KMS-11 (cell line): ENCODE measurements at regions not wholly inside any gene's neighbourhood (a gene's known extent, or its start where the extent isn't known, plus 50 kb on each side); places are given as distances from the start of the nearest gene placed in this dataset.

ENCODE experiments used
- H2AFZ ChIP-seq: fragments of 200-600 bp; sonication (generic); 2 replicates; pipeline ENCODE4 v1.6.1; 2016; ENCODE audit warnings: antibody characterized with exemption, mixed run types, low read depth
- H3K27ac ChIP-seq: fragments of 200-600 bp; sonication (generic); 2 replicates; pipeline ENCODE4 v1.6.1; 2016; ENCODE audit warnings: mild to moderate bottlenecking, mixed run types
- H3K27me3 ChIP-seq: fragments of 200-600 bp; sonication (generic); 2 replicates; pipeline ENCODE4 v1.6.1; 2017; ENCODE audit warnings: mild to moderate bottlenecking, low read depth, mixed run types, moderate library complexity; ENCODE audit not compliant: insufficient read depth
- H3K36me3 ChIP-seq: fragments of 200-600 bp; sonication (generic); 2 replicates; pipeline ENCODE4 v1.6.1; 2017; ENCODE audit warnings: mild to moderate bottlenecking, mixed run types; ENCODE audit not compliant: insufficient read depth
- H3K4me1 ChIP-seq: fragments of 200-600 bp; sonication (generic); 2 replicates; pipeline ENCODE4 v1.6.1; 2016; ENCODE audit warnings: mild to moderate bottlenecking, low read depth, mixed run types; ENCODE audit not compliant: poor library complexity, severe bottlenecking
- H3K4me2 ChIP-seq: fragments of 200-600 bp; sonication (generic); 2 replicates; pipeline ENCODE4 v1.7.0; 2016; ENCODE audit warnings: mild to moderate bottlenecking, mixed run types
- H3K4me3 ChIP-seq: fragments of 200-600 bp; sonication (generic); IDR thresholded peaks from 2 replicates; pipeline ENCODE4 v1.6.1; 2017; ENCODE audit warnings: low read depth, low read length, mixed read lengths; ENCODE audit not compliant: insufficient read depth
- H3K79me2 ChIP-seq: fragments of 200-600 bp; sonication (generic); 2 replicates; pipeline ENCODE4 v1.6.1; 2016; ENCODE audit warnings: low read depth, mixed run types; ENCODE audit not compliant: insufficient read depth
- H3K9ac ChIP-seq: fragments of 200-600 bp; sonication (generic); 2 replicates; pipeline ENCODE4 v1.6.1; 2016; ENCODE audit warnings: mild to moderate bottlenecking, mixed run types
- H4K20me1 ChIP-seq: fragments of 200-600 bp; sonication (generic); 2 replicates; pipeline ENCODE4 v1.6.1; 2016; ENCODE audit warnings: mild to moderate bottlenecking, mixed run types; ENCODE audit not compliant: insufficient read depth
- CTCF ChIP-seq: fragments of 200-600 bp; sonication (generic); conservative IDR thresholded peaks from 2 replicates; pipeline ENCODE4 v1.6.1; 2017; ENCODE audit warnings: low read depth, mild to moderate bottlenecking, antibody characterized with exemption, low read length, moderate library complexity, mixed read lengths

- Histone ChIP-seq H3K27me3 (no peaks in the 10 kb centered on the region), H3K4me3 (no peak overlapping the region), H3K9ac (no peak overlapping the region), H3K79me2 (no peaks in the 10 kb centered on the region), H3K4me1 (no peaks in the 10 kb centered on the region), H3K4me2 (no peak overlapping the region), H2AFZ (no peak overlapping the region), H3K27ac (no peak overlapping the region), H4K20me1 (no peaks in the 10 kb centered on the region), H3K36me3 (no peaks in the 10 kb centered on the region)
- no peak for TF ChIP-seq CTCF
These were observed 110.5 kb upstream of the SLC24A5 start for GRCh38 chr15:48010316-48010715.

- no peak overlapping the region for H2AFZ ChIP-seq
- no peak for TF ChIP-seq CTCF
- H3K4me1 ChIP-seq, result no peaks in the 10 kb centered on the region
- no peak overlapping the region for H3K27ac ChIP-seq
- no peak overlapping the region for H3K4me3 ChIP-seq
- H3K36me3 ChIP-seq, result no peaks in the 10 kb centered on the region
- no peaks in the 10 kb centered on the region for H3K27me3 ChIP-seq
- no peak overlapping the region for H3K4me2 ChIP-seq
- no peaks in the 10 kb centered on the region for H4K20me1 ChIP-seq
- no peak overlapping the region for H3K9ac ChIP-seq
- no peaks in the 10 kb centered on the region for H3K79me2 ChIP-seq
These were observed 108.6 kb upstream of the SLC24A5 start for GRCh38 chr15:48012191-48012590.

- H3K4me1 ChIP-seq, result no peaks in the 10 kb centered on the region
These were observed 103.9 kb upstream of the SLC24A5 start for GRCh38 chr15:48016865-48017264.

GRCh38 chr15:48017747-48018146 lies 103.0 kb upstream of the SLC24A5 start:
- Histone ChIP-seq H3K4me2 (no peak overlapping the region), H3K36me3 (no peaks in the 10 kb centered on the region), H3K27me3 (no peaks in the 10 kb centered on the region), H4K20me1 (no peaks in the 10 kb centered on the region), H3K4me3 (no peak overlapping the region), H2AFZ (no peak overlapping the region), H3K79me2 (no peaks in the 10 kb centered on the region), H3K4me1 (no peaks in the 10 kb centered on the region), H3K9ac (no peak overlapping the region), H3K27ac (no peak overlapping the region)
- no peak for TF ChIP-seq CTCF

More at GRCh38 chr15:48016865-48017264, 103.9 kb upstream of the SLC24A5 start:
- Histone ChIP-seq H3K4me3 (no peak overlapping the region), H3K79me2 (no peaks in the 10 kb centered on the region), H3K27me3 (no peaks in the 10 kb centered on the region), H3K36me3 (no peaks in the 10 kb centered on the region), H3K9ac (no peak overlapping the region), H3K4me2 (no peak overlapping the region), H2AFZ (no peak overlapping the region), H4K20me1 (no peaks in the 10 kb centered on the region), H3K27ac (no peak overlapping the region)
- no peak for TF ChIP-seq CTCF

- no peak for TF ChIP-seq CTCF
- no peak overlapping the region for H3K4me2 ChIP-seq
- H3K4me1 ChIP-seq, result no peaks in the 10 kb centered on the region
These were observed 100.6 kb upstream of the SLC24A5 start for GRCh38 chr15:48020166-48020565.

More at GRCh38 chr15:48020166-48020565, 100.6 kb upstream of the SLC24A5 start:
- no peak overlapping the region for H2AFZ ChIP-seq
- no peaks in the 10 kb centered on the region for H3K36me3 ChIP-seq
- no peak overlapping the region for H3K9ac ChIP-seq
- no peaks in the 10 kb centered on the region for H3K27me3 ChIP-seq
- H3K4me3 ChIP-seq, result no peak overlapping the region
- H3K79me2 ChIP-seq, result no peaks in the 10 kb centered on the region
- no peaks in the 10 kb centered on the region for H4K20me1 ChIP-seq
- no peak overlapping the region for H3K27ac ChIP-seq
